HG02938 (cell line): ENCODE measurements at regions not wholly inside any gene's neighbourhood (a gene's known extent, or its start where the extent isn't known, plus 50 kb on each side); places are given as distances from the start of the nearest gene placed in this dataset.
"Not testable (repeated sequence)": the region's sequence is repeated elsewhere in the genome, so short reads cannot be mapped to it uniquely, and the experiment has no call there.

ENCODE experiments used
- ATAC-seq: cut with Tn5 transposase; IDR thresholded peaks from one replicate; pipeline ENCODE4 v1.9.1; 2021; ENCODE audit warnings: mild to moderate bottlenecking, moderate library complexity; ENCODE audit not compliant: unreplicated experiment

DNA sequence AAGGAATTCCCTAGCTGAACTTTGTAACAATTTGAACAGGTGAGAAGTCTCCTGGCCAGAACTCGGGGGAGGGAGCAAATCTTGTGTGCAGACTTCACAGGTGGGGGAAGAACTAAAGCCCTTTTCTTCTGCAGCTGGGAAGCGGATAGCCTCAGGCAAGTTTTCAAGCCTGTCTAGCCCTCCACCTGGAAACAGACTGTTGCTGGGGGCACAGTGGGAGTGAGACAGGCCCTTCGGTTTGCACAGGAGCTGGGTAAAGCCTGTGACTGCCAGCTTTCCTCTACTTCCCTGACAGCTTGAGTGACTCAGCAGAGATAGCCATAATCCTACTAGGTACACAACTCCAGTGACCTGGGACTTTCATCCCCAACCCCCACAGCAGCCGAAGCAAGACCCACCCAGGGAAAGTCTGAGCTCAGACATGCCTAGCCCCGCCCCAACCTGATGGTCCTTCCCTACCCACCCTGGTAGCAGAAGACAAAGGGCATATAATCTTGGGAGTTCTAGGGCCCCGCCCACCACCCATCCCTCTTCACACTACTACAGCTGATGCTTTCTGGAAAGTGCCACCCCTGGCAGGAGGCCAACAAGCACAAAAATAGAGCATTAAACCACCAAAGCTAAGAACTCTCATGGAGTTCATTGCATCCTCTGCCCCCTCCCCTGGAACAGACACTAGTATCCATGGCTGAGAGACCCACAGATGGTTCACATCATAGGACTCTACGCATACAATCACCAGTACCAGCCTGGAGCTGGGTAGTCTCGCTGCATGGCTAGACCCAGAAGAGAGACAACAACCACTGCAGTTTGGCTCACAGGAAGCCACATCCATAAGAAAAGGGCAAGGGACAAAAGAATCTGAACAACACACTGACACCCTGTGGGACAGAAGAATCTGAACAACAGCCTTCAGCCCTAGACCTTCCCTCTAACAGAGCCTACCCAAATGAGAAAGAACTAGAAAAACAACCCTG is 479.0 kb downstream of the RAP2B start:
- ATAC-seq: no peak

DNA sequence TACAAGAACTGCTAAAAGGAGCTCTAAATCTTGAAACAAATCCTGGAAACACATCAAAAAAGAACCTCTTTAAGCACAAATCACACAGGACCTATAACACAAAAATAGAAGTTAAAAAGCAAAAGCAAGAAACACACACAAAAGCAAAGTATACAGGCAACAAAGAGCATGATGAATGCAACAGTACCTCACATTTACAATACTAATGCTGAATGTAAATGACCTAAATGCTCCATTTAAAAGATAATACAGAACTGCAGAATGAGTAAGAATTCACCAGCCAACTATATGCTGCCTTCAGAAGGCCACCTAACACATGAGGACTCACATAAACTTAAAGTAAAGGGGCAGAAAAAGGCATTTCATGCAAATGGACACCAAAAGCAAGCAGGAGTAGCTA is 478.6 kb upstream of the ARHGEF26 start:
- ATAC-seq: not testable (repeated sequence)

DNA sequence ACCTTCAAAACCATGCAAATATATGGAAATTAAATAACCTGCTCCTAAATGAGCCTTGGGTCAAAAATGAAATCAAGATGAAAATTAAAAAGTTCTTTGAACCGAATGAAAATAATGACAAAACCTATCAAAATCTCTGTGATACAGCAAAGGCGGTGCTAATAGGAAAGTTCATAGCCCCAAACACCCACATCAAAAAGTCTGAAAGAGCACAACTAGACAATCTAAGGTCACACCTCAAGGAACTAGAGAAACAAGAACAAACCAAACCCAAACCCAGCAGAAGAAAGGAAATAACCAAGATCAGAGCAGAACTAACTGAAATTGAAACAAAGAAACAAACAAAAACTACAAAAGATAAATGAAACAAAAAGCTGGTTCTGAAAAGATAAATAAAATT is 477.7 kb upstream of the ARHGEF26 start:
- not testable (repeated sequence) for ATAC-seq

DNA sequence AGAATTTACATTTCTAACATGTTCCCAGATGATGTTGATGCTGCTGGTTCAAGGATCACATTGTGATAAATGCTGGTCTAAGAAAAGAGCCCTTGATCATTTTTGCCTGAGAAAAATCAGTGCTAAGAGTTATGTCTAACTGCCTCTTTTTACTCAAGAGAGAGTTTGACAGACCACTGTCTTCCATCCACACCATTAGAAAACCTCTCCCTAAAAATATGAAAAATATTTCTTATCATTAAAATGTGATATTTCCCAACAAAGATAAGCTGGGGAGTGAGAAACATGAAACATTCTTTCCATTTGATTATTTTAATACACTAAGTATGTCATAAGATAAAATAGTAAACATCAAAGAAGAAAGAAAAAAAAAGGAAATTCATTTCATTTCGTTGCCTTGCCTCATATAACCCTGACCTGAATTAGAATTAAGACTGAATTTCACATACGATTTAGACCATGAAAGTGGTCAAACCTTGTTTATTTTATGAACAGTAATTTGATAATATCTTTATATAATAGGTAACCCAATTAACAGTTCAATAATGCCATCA is 471.8 kb upstream of the ARHGEF26 start:
- no peak for ATAC-seq

DNA sequence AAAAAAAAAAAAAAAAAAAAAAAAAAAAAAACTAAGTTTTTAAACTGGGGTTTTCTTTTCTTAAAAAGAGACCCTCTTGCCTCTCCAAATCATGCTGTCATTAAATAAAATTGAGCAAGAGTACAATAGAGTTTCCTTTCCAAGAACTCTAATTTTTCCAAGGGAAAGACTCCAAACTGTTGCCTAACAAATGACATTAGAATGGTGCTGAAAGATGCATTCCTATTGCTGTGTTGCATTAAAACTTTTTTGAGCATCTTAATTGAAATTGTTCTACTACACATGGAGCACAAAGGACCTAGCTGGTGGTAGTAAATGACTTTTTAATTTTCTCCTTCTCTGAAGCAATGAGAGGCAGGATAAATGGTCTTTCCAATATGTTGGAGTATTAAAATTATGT is 469.1 kb upstream of the ARHGEF26 start:
- no peak for ATAC-seq

DNA sequence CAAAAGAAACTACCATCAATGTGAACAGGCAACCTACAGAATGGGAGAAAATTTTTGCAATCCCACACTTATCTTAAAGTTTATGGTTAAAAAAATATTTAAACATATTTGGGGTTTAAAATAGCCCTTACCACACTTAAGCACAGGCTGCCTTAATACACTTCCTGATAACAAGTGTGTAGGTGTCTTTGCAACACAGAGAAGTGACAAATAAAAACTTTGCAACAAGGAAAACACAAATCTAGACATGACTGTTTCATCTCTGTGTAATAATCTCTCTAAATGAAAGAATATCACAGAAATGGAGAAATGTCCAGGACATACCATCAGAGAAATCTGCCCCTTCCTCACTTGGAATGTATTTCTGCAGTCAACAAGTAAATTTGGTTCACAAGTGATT is 464.1 kb upstream of the ARHGEF26 start:
- no peak for ATAC-seq

DNA sequence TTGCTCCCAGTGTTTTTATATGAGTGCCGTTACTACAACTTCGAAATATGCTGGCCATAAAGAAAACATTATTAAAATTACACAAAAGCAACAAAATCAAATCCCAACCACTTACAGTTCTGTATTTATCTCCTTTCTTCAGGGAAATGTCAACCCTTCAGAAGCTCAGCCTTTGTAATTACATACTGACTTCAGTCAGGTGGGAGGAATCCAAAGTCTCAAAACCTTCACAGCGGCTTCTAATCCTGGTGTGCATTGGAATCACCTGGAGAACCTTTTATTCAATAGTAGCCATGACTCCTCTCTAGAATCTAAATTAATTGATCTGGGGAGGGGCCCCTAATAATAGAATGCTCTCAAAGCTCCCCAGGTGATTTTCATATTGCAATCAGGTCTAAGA is 463.7 kb upstream of the ARHGEF26 start:
- ATAC-seq: no peak

DNA sequence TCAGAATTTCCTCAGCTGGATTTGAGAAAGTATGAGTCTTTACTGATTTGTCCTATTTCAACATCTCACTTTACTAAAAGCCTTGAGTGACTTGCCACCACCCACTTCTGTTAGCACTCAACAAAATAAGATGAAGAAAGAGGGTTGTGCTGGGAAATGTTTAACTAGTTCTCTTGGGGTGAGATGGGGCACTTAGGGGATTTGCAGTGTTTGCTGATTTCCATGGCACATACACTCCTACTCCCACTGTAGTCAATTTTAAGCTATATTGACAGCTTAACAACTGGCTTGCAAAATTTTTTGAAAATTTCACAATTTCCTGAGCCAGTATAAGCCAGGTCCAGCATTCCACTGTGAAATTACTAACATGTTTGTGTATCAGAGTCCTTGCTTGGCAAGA is 463.1 kb upstream of the ARHGEF26 start:
- no peak for ATAC-seq

DNA sequence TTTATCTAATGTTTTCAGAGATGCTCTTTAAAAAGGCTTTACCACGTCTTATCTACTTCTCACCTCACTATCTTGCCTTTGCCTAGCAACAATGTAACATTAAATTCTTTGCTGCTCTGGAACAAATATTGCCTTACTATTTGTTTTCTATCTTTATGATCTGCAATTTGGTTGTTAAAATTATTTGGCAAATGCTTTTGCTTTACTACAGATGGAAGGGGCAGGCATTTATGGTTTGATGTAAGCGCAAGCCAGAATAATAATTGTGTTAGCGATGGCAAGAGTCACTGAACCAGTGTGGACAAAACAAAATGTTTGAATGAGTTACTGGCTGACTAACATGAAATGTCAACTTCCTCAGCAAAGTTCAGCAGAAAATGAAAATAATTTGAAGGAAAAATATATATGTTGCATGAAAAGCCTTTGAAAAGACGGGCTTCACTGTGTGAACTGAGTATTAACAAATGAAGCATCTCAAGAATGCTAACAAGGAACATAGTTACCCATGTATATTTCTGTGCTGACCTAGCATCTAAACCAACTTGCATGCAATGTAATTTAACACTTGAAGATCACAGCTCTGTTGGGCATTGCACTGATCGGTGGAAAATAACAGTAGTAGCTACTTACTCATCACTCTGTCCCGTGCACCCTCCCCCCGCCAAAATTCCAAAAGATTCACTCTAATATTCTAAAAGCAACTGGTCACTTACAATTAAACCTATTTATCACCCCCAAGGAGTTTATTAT is 454.0 kb upstream of the ARHGEF26 start:
- ATAC-seq: no peak

DNA sequence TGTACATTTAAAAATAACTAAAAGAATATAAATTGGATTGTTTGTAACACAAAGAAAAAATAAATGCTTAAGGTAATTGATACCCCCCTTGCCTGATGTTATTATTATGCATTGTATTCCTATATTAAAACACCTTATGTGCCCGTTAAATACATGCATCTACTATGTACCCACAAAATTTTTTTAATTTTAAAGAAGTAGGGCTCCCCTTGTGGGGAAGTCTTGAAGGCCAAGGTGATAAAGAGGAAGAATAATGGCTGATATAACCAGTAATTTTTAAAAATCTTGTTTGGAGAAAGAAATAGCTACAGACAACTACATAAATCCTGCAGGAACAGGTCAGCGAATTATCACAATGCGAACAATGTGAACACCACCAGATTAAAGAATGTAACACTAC is 451.7 kb upstream of the ARHGEF26 start:
- no peak for ATAC-seq

DNA sequence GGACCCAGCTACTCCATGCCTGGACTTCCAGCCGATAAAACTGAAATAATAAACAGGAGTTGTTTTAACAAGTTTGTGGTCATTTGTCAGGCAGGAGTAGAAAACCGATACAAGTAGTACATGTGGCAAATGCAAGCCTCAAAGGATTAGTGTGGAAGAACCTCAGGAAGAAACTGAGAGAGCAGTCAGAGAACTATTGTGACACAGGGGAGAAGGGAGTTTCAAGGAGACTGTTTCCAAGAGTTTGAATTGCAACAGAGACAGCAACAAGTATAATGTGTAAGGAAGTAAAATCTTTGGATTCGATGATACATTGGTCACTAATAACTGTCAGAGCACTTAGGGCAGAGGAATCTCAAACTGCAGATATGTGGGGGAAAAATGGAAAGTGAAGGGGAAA is 450.6 kb upstream of the ARHGEF26 start:
- ATAC-seq: no peak

DNA sequence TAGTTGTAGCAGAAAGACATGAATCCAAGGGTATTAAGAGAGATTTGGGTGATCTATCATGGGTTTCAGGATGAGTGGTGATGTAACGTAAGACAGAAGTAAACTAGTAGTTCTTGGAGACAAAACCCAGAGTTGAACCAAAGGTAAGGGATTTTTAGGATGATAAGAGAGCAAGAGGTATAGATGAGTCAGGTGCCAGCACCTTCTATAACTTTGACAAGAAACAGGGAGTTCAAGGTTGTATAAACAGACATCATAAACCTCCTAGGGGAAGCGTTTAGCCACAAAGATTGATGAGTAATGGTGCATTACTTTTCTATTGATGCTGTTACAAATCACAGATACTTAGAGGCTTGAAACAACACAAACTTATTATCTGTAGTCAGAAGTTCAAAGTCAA is 447.3 kb upstream of the ARHGEF26 start:
- no peak for ATAC-seq

DNA sequence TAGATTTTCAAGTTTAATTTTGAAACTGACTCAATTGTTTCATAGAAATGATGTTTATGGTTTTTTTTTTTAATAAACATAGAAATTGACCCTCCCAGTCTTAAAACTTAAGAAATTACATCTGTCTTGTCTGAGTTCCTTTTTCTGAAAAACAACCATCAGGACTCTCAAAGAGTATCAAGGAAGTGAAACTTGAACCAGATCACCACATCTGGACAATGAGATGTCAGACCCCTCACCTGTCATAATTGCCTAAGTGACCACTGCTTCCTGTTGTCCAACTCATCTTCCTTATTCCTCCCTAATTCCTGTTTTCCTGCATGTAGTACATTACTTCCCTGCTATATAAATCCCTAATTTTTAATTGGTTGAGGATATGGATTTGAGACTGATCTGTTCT is 441.5 kb upstream of the ARHGEF26 start:
- peak; percentile 74 for ATAC-seq

DNA sequence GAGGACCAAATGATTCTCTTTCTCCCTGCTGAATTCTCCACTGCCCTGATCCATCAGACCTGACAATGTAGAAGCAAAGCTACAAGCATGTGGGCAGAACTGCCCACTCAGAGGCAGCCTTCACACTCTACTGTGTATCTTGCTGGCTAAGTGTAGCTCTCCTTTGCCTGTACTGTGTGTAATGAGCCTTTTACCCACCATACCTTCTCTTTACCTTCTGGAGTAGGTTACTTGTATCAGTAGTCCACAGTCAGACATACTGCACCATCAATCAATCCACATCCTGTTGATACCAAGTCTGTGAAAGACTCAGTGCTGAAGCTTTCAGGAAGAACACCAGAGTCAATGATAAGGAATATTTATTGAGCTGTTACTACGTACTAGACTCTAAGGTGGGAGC is 440.7 kb upstream of the ARHGEF26 start:
- ATAC-seq: no peak

DNA sequence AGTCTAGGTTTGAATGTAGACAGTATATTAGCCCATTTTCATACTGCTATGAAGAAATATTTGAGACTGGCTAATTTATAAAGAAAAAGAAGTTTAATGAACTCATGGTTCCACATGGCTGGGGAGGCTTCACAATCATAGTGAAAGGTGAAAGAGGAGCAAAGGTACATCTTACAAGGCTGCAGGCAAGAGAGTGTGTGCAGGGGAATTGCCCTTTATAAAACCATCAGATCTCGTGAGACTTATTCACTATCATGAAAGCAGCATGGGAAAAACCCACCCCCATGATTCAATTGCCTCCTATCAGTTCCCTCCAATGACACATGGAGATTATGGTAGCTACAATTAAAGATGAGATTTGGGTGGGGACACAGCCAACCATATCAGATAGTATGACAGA is 440.1 kb upstream of the ARHGEF26 start:
- no peak for ATAC-seq

DNA sequence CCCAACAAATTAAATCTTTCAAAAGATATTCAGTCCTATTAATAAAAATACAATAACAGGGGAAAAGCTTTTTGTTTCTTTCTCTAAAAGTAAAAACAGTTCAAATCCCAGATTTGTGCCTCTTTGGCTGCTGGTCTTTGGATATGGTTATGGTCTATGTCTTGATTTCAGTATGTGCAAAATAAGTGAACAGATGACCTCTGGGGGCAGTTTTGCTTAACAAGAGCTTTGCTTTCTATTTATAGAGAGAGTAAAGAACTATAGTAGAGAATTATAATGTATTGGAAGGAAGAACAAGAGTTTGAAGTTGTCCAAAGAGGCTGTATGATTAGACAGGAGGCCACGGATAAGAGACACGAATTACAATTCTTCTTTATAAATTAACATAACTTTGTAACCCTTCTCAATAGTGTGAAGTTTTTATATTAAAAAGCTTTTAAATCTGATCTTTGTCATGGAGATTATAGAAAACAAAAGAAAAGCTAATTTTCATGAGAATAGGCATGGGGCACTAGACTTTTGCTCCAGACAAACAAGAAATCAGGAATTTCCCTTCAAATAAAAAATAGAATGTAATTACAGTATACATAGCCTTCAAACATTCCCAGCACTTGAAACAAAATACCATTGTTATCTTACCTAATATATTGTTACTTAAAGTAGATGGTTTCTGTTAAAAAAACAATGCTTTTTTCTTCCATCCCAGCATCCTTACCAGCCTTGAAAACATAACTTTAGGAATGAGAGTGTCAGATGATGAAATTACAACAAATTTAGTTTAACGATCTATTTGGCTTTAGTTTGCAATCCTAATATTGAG is 432.7 kb upstream of the ARHGEF26 start:
- ATAC-seq: no peak

DNA sequence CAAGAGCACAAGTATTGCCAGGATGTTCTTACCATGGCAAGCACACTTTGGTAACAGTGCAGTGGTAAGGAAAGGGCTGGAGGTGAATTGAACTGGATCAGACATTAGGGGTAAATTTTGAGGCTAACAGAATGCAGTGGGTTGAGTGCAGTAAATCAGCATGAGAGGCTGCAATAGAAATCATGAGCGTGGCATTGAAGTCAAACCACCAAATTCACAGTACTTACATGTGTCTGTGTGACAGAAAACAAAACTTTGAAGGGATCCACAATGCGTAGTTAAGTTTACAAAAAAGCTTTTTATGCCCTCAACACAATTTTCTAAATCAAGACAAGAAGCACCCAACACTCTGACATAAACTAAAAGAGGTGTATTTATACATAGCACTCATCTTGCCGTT is 428.0 kb upstream of the ARHGEF26 start:
- ATAC-seq: no peak

DNA sequence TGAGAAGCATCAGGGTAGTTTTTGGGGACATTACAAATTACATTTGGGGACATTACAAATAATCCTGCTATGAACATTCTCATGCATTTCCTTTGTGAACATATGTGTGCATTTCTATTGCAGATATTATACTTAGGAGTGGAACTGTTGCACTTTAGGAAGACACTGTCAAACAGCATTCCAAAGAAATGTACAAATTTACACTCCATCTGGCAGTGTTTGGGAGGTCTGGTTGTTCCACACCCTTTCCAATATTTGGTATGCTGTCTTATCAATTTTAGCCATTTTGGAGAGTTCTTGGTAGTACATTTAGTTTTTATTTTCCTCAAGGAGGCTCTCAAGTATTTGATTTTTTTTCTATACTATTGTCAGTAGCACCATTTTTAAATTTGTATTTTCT is 419.1 kb upstream of the ARHGEF26 start:
- no peak for ATAC-seq

DNA sequence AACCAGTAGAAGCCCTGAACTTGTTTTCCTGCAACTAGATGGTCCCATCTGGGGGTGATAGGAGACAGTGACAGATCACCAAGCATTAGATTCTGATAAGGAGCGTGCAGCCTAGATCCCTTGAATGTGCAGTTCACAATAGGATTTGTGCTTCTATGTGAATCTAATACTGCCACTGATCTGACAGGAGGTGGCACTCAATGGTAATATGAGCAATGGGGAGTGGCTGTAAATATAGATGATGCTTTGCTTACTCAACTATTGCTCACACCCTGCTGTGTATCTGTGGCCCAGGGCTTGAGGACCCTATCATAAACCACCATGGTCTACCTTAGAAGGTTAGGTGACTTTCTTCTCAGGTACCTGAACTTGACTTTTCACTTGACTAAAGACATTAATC is 417.1 kb upstream of the ARHGEF26 start:
- no peak for ATAC-seq

DNA sequence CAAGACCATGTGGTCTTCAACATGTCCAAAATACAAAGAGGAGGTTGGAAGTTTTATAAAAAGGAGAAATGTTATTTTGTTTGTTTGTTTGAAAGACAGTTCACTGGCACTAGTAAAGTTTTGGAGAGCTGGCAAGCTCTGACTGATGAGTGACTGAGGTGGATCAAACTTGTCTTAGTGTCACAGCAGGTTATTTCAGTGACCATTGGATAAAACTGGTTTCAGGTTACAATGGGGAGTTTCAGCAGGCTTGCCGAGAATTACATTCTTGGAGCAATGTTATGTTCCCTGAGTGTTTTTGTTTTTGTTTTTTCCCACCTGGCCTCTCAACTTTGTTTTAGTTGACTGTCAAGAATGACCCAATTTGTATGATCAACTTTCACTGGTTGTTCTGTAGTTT is 414.5 kb upstream of the ARHGEF26 start:
- no peak for ATAC-seq

DNA sequence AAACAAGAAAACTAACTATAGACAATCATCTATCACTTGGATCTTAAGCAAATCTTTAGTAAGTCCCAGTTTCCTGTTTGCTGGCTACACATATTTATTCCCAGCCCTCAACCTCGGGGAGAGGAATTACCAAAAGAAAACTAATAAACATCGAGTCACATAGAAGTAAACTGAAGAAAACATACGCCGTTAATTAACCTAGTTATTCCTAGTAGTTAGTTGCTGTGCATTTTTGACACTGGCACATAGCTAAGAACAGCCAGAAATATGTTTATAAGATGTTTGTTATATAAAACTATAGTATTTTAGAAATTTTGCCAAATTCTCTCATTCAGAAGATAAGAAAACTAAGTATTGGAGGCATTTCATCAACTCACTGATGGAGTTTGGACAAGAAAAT is 407.2 kb upstream of the ARHGEF26 start:
- no peak for ATAC-seq
